ENCODE measurements at regions not wholly inside any gene's neighbourhood (a gene's known extent, or its start where the extent isn't known, plus 50 kb on each side); places are given as distances from the start of the nearest gene placed in this dataset.

- TF ChIP-seq BCL3 (CRISPR knock-in tag; IDR thresholded peaks at IDR 0.05) (peak; percentile 64; the same call in 1 of the 2 replicates), KMT2B (CRISPR knock-in tag; IDR thresholded peaks at IDR 0.05) (peak; percentile 46), THAP11 (CRISPR knock-in tag; IDR thresholded peaks at IDR 0.05) (peak; percentile 72), ZNF619 (CRISPR knock-in tag; IDR thresholded peaks at IDR 0.05) (0 out of 2 replicates have a peak, but pooled peaks have one; percentile 81), GFI1 (CRISPR knock-in tag; IDR thresholded peaks at IDR 0.05; ENCODE audit: borderline replicate concordance) (peak; percentile 52; the same call in 1 of the 2 replicates), ZNF639 (CRISPR knock-in tag; conservative IDR thresholded peaks at IDR 0.05) (no peak; the same call in 1 of the 2 replicates), FLYWCH1 (CRISPR knock-in tag; IDR thresholded peaks at IDR 0.05) (no peak), GMEB1 (CRISPR knock-in tag; IDR thresholded peaks at IDR 0.05; ENCODE audit: borderline replicate concordance) (no peak), CAMTA2 (CRISPR knock-in tag; IDR thresholded peaks at IDR 0.05; ENCODE audit: borderline replicate concordance) (no peak), AGO1 (IDR thresholded peaks at IDR 0.05; ENCODE audit: low read depth, low read length, poor library complexity, severe bottlenecking) (no peak), GMEB2 (CRISPR knock-in tag; IDR thresholded peaks at IDR 0.05; ENCODE audit: low read depth) (no peak), MEIS2 (CRISPR knock-in tag; IDR thresholded peaks at IDR 0.05) (0 out of 2 replicates have a peak, but pooled peaks have one; percentile 46), ZNF850 (CRISPR knock-in tag; conservative IDR thresholded peaks at IDR 0.05) (no peak), ZNF652 (CRISPR knock-in tag; IDR thresholded peaks at IDR 0.05; ENCODE audit: borderline replicate concordance, low read depth) (peak; percentile 96), RBM39 (IDR thresholded peaks at IDR 0.05; ENCODE audit: low read depth, low read length, poor library complexity, severe bottlenecking) (peak; percentile 31), NR2C2 (CRISPR knock-in tag; IDR thresholded peaks at IDR 0.05; ENCODE audit: borderline replicate concordance) (peak; percentile 78; the same call in 1 of the 2 replicates), DRAP1 (CRISPR knock-in tag; IDR thresholded peaks at IDR 0.05) (0 out of 2 replicates have a peak, but pooled peaks have one; percentile 33)
These were observed 97.9 kb upstream of the SERTAD2 start (continued) for GRCh38 chr2:64751286-64752260.

Measured in HepG2 (cell line).